MCF 10A (cell line): ENCODE measurements at regions not wholly inside any gene's neighbourhood (a gene's known extent, or its start where the extent isn't known, plus 50 kb on each side); places are given as distances from the start of the nearest gene placed in this dataset.

Source experiments
- BruUV-seq: library from RNA; stranded (reverse); fragments of 400-500 nt; replicated peaks from 2 replicates; lab custom pipeline; 2021; lab: Mats Ljungman, UMichigan
- CTCF ChIA-PET: fragments of 300-600 bp; sonication (Branson Sonifier 250); formaldehyde crosslinking; extraction: SDS; loops from one replicate; lab custom pipeline; 2021; ENCODE audit warnings: antibody characterized with exemption, inconsistent platforms; lab: Yijun Ruan, JAX
- POLR2A ChIA-PET: fragments of 300-600, 350-650 bp; sonication (Branson Sonifier 250); formaldehyde crosslinking; extraction: SDS; loops from one replicate; lab custom pipeline; 2020; ENCODE audit warnings: antibody characterized with exemption, inconsistent platforms; lab: Yijun Ruan, JAX
- DNase-seq: peaks from one replicate; pipeline ENCODE4 v3.0.0-alpha.2; 2018; ENCODE audit not compliant: unreplicated experiment
- H3K27ac Mint-ChIP-seq: one replicate; pipeline ENCODE4 v1.8.0; 2022; ENCODE audit warnings: mild to moderate bottlenecking, low read depth, mixed read lengths; ENCODE audit not compliant: unreplicated experiment
- H3K27me3 Mint-ChIP-seq: one replicate; pipeline ENCODE4 v1.8.0; 2022; ENCODE audit warnings: mixed read lengths; ENCODE audit not compliant: insufficient read depth, unreplicated experiment
- H3K36me3 Mint-ChIP-seq: one replicate; pipeline ENCODE4 v1.8.0; 2022; ENCODE audit warnings: mild to moderate bottlenecking, moderate library complexity, mixed read lengths; ENCODE audit not compliant: insufficient read depth, unreplicated experiment
- H3K4me1 Mint-ChIP-seq: one replicate; pipeline ENCODE4 v1.8.0; 2022; ENCODE audit warnings: mixed read lengths; ENCODE audit not compliant: insufficient read depth, unreplicated experiment
- H3K4me3 Mint-ChIP-seq: one replicate; pipeline ENCODE4 v1.8.0; 2022; ENCODE audit warnings: mild to moderate bottlenecking, moderate library complexity, mixed read lengths; ENCODE audit not compliant: unreplicated experiment
- H3K9me3 Mint-ChIP-seq: one replicate; pipeline ENCODE4 v1.8.0; 2022; ENCODE audit warnings: mixed read lengths; ENCODE audit not compliant: unreplicated experiment
- intact Hi-C: fragments of 100-400 bp; cut with micrococcal nuclease; formaldehyde crosslinking; loops from 2 replicates; pipeline ENCODE4 v1.14.1; 2022
- TF ChIP-seq, protein P1 (sequence below): fragments of 200-600 bp; IDR thresholded peaks from one replicate; pipeline ENCODE4 v1.8.0; 2022; ENCODE audit warnings: antibody characterized with exemption, mild to moderate bottlenecking; ENCODE audit not compliant: unreplicated experiment

DNA sequence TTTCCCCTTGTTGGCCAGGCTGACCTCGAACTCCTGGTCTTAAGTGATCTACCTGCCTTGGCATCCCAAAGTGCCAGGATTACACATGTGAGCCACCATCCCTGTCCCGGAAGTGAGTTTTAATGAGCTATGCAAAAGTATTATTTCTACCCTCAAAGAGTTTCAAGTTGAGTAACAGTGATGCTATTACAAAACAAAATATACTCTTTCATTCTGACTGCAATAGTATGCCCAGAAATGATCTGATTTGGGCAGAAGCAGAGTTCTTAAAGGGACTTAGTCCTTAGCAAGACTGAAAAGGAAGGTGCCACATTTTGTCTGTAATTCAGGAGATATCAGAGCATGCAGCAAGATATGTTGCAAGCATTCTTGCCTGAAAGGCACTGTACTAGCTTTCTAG, 375.4 kb downstream of the NUF2 start:
- Mint-ChIP-seq H3K4me1 (no peaks in the 10 kb centered on the region), H3K36me3 (no peaks in the 10 kb centered on the region), H3K9me3 (no peaks in the 10 kb centered on the region), H3K27me3 (no peaks in the 10 kb centered on the region), H3K27ac (no peak overlapping the region), H3K4me3 (no peak overlapping the region)
- intact Hi-C loops, result no loop called here
- BruUV-seq, result no TSS peak
- TF ChIP-seq, protein P1, sequence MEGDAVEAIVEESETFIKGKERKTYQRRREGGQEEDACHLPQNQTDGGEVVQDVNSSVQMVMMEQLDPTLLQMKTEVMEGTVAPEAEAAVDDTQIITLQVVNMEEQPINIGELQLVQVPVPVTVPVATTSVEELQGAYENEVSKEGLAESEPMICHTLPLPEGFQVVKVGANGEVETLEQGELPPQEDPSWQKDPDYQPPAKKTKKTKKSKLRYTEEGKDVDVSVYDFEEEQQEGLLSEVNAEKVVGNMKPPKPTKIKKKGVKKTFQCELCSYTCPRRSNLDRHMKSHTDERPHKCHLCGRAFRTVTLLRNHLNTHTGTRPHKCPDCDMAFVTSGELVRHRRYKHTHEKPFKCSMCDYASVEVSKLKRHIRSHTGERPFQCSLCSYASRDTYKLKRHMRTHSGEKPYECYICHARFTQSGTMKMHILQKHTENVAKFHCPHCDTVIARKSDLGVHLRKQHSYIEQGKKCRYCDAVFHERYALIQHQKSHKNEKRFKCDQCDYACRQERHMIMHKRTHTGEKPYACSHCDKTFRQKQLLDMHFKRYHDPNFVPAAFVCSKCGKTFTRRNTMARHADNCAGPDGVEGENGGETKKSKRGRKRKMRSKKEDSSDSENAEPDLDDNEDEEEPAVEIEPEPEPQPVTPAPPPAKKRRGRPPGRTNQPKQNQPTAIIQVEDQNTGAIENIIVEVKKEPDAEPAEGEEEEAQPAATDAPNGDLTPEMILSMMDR, result no peak
- ChIA-PET CTCF (no interaction called here), POLR2A (no interaction called here)
- DNase-seq, result no peak

DNA sequence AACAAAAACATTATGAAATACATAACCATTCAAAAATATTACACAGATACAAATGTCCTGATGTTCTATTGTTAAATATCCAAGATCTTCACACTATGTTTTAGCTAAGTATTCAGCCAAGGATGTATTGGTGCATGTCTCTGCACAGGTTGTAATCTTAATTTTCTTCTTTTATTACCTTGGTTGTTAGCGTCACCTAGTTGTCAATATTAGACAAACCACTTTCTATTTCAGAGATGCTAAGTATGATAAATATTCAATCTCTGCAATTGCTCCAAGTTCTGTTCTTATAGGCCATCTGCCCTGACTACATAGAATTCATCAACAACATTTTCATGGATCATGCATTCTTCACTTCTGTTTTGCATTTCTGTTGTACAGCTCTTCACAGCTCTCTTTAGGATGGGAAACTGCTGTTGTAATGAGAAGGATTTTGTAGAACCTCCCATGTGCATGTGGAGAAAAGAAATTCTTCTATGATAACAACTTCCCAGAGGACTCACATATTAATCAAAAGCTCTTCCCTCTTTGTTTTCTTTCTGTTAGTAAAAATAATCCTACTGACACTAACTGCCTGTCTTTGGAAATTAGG, 380.1 kb downstream of the NUF2 start:
- intact Hi-C loops, result loop anchor here (5.0 to 10.0 kb wide), 2 partner anchors 175 to 287 kb away; no protein-coding TSS in a partner anchor
- no peaks in the 10 kb centered on the region for H3K9me3 Mint-ChIP-seq
- ChIA-PET POLR2A (interaction anchor here (0.5 kb wide), 1 partner anchor 669 kb away, joined by 3 read pairs; no protein-coding TSS in a partner anchor), CTCF (interaction anchor here (0.6 to 1.6 kb wide), 6 partner anchors 34 to 167 kb away, joined by 3 to 5 read pairs (median 3); no protein-coding TSS in a partner anchor)
- no peak overlapping the region for H3K4me3 Mint-ChIP-seq
- TF ChIP-seq, protein P1, result peak; percentile 11
- H3K36me3 Mint-ChIP-seq, result no peaks in the 10 kb centered on the region
- DNase-seq, result no peak
- no peaks in the 10 kb centered on the region for H3K27me3 Mint-ChIP-seq
- H3K27ac Mint-ChIP-seq, result no peak overlapping the region
- BruUV-seq, result no TSS peak
- no peaks in the 10 kb centered on the region for H3K4me1 Mint-ChIP-seq

DNA sequence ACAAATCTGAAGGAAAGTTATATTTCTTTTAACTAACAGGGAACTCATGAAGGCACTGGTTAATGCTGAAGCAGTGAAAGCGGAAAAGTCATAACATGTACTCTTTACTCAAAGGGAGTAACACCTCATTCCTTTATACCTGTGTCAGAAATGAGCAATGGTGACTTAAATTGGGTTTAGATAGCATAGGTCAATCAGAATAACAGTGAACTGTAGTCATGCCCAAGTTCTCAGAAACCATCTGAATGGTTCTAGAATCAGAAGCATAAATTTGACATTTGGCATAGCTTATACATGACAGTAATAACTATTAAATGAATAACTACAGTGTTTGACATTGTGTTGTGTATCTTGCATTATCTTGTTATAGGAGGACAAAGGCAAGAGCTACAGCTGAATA, 382.0 kb downstream of the NUF2 start:
- H3K36me3 Mint-ChIP-seq, result no peaks in the 10 kb centered on the region
- POLR2A ChIA-PET, result no interaction called here
- no peak overlapping the region for H3K27ac Mint-ChIP-seq
- BruUV-seq, result no TSS peak
- DNase-seq, result no peak
- TF ChIP-seq, protein P1, result no peak
- intact Hi-C loops, result loop anchor here (5.0 to 10.0 kb wide), 2 partner anchors 176 to 289 kb away; no protein-coding TSS in a partner anchor
- no peaks in the 10 kb centered on the region for H3K27me3 Mint-ChIP-seq
- no peak overlapping the region for H3K4me3 Mint-ChIP-seq
- CTCF ChIA-PET, result interaction anchor here (0.7 kb wide), 1 partner anchor 22 kb away, joined by 3 read pairs; no protein-coding TSS in a partner anchor
- H3K4me1 Mint-ChIP-seq, result no peaks in the 10 kb centered on the region
- H3K9me3 Mint-ChIP-seq, result no peaks in the 10 kb centered on the region

DNA sequence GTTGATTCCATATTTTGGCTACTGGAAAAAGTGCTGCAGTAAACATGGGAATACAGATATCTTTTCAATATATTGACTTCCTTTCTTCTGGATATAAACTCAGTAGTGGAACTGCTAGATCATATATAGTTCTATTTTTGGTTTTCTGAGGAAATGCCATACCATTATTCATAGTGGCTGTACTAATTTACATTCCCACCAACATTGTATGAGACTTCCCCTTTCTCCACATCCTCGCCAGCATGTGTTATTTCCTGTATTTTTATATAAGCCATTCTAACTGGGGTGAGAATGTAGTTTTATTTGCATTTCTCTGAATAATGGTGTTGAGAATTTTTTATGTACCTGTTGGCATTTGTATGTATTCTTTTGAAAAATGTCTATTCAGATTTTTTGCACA, 385.2 kb downstream of the NUF2 start:
- BruUV-seq, result no TSS peak
- H3K27ac Mint-ChIP-seq, result no peak overlapping the region
- H3K4me1 Mint-ChIP-seq, result no peaks in the 10 kb centered on the region
- DNase-seq, result no peak
- POLR2A ChIA-PET, result no interaction called here
- TF ChIP-seq, protein P1, result no peak
- no peaks in the 10 kb centered on the region for H3K36me3 Mint-ChIP-seq
- no peaks in the 10 kb centered on the region for H3K27me3 Mint-ChIP-seq
- intact Hi-C loops, result loop anchor here (10.0 kb wide), 1 partner anchor 292 kb away; no protein-coding TSS in a partner anchor
- H3K4me3 Mint-ChIP-seq, result no peak overlapping the region
- H3K9me3 Mint-ChIP-seq, result peaks cover 2% of the 10 kb centered on the region
- CTCF ChIA-PET, result no interaction called here
